ENCODE measurements at regions not wholly inside any gene's neighbourhood (a gene's known extent, or its start where the extent isn't known, plus 50 kb on each side); places are given as distances from the start of the nearest gene placed in this dataset.

GRCh38 chr5:30325795-30326194 is 867.7 kb upstream of the CDH6 start:
- H3K36me3 ChIP-seq: no peaks in the 10 kb centered on the region
- H3K27ac ChIP-seq: no peak overlapping the region
- intact Hi-C loops (cut with DNase I): no loop called here
- H3K27me3 ChIP-seq (ENCODE audit: low read depth): no peaks in the 10 kb centered on the region
- no peaks in the 10 kb centered on the region for H3K9me3 ChIP-seq
- ATAC-seq (no peak), DNase-seq (no peak)
- H3K4me1 ChIP-seq: no peaks in the 10 kb centered on the region
- no peak overlapping the region for H3K4me3 ChIP-seq
- TF ChIP-seq CTCF (IDR thresholded peaks at IDR 0.05): no peak

GRCh38 chr5:30324083-30324482 is 869.4 kb upstream of the CDH6 start:
- DNase-seq (no peak), ATAC-seq (no peak)
- no peak overlapping the region for H3K27ac ChIP-seq
- no peak overlapping the region for H3K4me3 ChIP-seq
- no peaks in the 10 kb centered on the region for H3K27me3 ChIP-seq (ENCODE audit: low read depth)
- no peak for TF ChIP-seq CTCF (IDR thresholded peaks at IDR 0.05)
- no peaks in the 10 kb centered on the region for H3K9me3 ChIP-seq
- H3K36me3 ChIP-seq: no peaks in the 10 kb centered on the region
- intact Hi-C loops (cut with DNase I): no loop called here
- no peaks in the 10 kb centered on the region for H3K4me1 ChIP-seq

DNA sequence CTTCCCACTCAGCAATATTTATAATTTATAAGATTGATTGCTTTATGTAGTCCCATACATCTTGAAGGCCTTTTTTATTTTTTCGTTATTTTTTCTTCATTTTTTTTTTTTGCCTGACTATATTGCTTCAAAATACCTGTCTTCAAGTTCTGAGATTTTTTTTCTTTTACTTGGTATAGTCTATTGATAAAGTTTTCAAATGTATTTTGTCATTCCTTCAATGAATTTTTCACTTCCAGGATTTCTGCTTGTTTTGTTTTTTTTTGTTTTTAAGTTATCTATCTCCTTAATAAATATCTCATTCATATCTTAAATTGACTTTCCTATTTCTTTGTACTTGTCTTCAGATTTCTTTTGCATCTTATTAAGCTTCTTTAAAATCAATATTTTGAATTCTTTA is 905.6 kb upstream of the CDH6 start:
- DNase-seq (no peak), ATAC-seq (no peak)
- TF ChIP-seq CTCF (IDR thresholded peaks at IDR 0.05): no peak

GRCh38 chr5:30279237-30279636 is 914.2 kb upstream of the CDH6 start:
- TF ChIP-seq CTCF (IDR thresholded peaks at IDR 0.05): no peak
- Histone ChIP-seq H3K4me1 (no peaks in the 10 kb centered on the region), H3K36me3 (no peaks in the 10 kb centered on the region), H3K9me3 (no peaks in the 10 kb centered on the region), H3K4me3 (no peak overlapping the region), H3K27ac (no peak overlapping the region), H3K27me3 (ENCODE audit: low read depth) (no peaks in the 10 kb centered on the region)
- intact Hi-C loops (cut with DNase I): no loop called here
- DNase-seq: no peak
- no peak for ATAC-seq

More for the DNA sequence above, 905.6 kb upstream of the CDH6 start:
- H3K4me1 ChIP-seq: no peaks in the 10 kb centered on the region
- H3K4me3 ChIP-seq: no peak overlapping the region
- H3K9me3 ChIP-seq: peaks cover 8% of the 10 kb centered on the region
- intact Hi-C loops (cut with DNase I): no loop called here
- H3K27ac ChIP-seq: no peak overlapping the region
- H3K27me3 ChIP-seq (ENCODE audit: low read depth): no peaks in the 10 kb centered on the region
- H3K36me3 ChIP-seq: no peaks in the 10 kb centered on the region

- Histone ChIP-seq H3K27me3 (ENCODE audit: low read depth) (no peaks in the 10 kb centered on the region), H3K27ac (no peak overlapping the region), H3K36me3 (no peaks in the 10 kb centered on the region), H3K9me3 (no peaks in the 10 kb centered on the region), H3K4me1 (no peaks in the 10 kb centered on the region), H3K4me3 (no peak overlapping the region)
- no peak for TF ChIP-seq CTCF (IDR thresholded peaks at IDR 0.05)
- no peak for ATAC-seq
- intact Hi-C loops (cut with DNase I): no loop called here
- no peak for DNase-seq
Observed at GRCh38 chr5:30267026-30267425, 926.5 kb upstream of the CDH6 start.
